MM.1S (cell line): ENCODE measurements at regions not wholly inside any gene's neighbourhood (a gene's known extent, or its start where the extent isn't known, plus 50 kb on each side); places are given as distances from the start of the nearest gene placed in this dataset.

Experiments
- DNase-seq: peaks from one replicate; pipeline ENCODE4 v3.0.0-alpha.2; 2015
- H2AFZ ChIP-seq: fragments of 300-600 bp; sonication (generic); 2 replicates; pipeline ENCODE4 v1.6.0; 2016; ENCODE audit warnings: antibody characterized with exemption, low read length
- H3F3A ChIP-seq: fragments of 300-600 bp; sonication (generic); 2 replicates; pipeline ENCODE4 v1.6.1; 2016; ENCODE audit warnings: mild to moderate bottlenecking, antibody characterized with exemption, low read length, moderate library complexity, mixed read lengths; ENCODE audit not compliant: insufficient read depth
- H3K27ac ChIP-seq: fragments of 300-600 bp; sonication (generic); 2 replicates; pipeline ENCODE4 v1.5.1; 2016; ENCODE audit warnings: mild to moderate bottlenecking, low read length
- H3K27me3 ChIP-seq: fragments of 300-600 bp; sonication (generic); replicated peaks from 2 replicates; pipeline ENCODE4 v1.6.0; 2016; ENCODE audit warnings: low read length; ENCODE audit not compliant: insufficient read depth
- H3K36me3 ChIP-seq: fragments of 300-600 bp; sonication (generic); replicated peaks from 2 replicates; pipeline ENCODE4 v1.6.1; 2016; ENCODE audit warnings: mild to moderate bottlenecking, low read length, mixed read lengths; ENCODE audit not compliant: insufficient read depth
- H3K4me1 ChIP-seq: fragments of 300-600 bp; sonication (generic); 2 replicates; pipeline ENCODE4 v1.6.1; 2016; ENCODE audit warnings: low read length, mixed read lengths
- H3K4me2 ChIP-seq: fragments of 300-600 bp; sonication (generic); 2 replicates; pipeline ENCODE4 v1.6.0; 2016; ENCODE audit warnings: low read depth, low read length
- H3K4me3 ChIP-seq: fragments of 300-600 bp; sonication (generic); 2 replicates; pipeline ENCODE4 v1.5.1; 2016; ENCODE audit warnings: low read length, mixed read lengths
- H3K79me2 ChIP-seq: fragments of 300-600 bp; sonication (generic); 2 replicates; pipeline ENCODE4 v1.6.1; 2016; ENCODE audit warnings: mixed run types, low read length, mixed read lengths
- H3K9ac ChIP-seq: fragments of 300-600 bp; sonication (generic); 2 replicates; pipeline ENCODE4 v1.6.1; 2016; ENCODE audit warnings: low read length, mixed read lengths
- H3K9me2 ChIP-seq: fragments of 300-600 bp; sonication (generic); replicated peaks from 2 replicates; pipeline ENCODE4 v1.6.1; 2016; ENCODE audit warnings: mild to moderate bottlenecking, low read length, mixed read lengths; ENCODE audit not compliant: insufficient read depth
- H3K9me3 ChIP-seq: fragments of 300-600 bp; sonication (generic); replicated peaks from 2 replicates; pipeline ENCODE4 v1.6.1; 2016; ENCODE audit warnings: mild to moderate bottlenecking, low read length, mixed read lengths; ENCODE audit not compliant: insufficient read depth
- H4K20me1 ChIP-seq: fragments of 300-600 bp; sonication (generic); 2 replicates; pipeline ENCODE4 v1.6.1; 2016; ENCODE audit warnings: mild to moderate bottlenecking, low read length, moderate library complexity, mixed read lengths; ENCODE audit not compliant: insufficient read depth
- CTCF ChIP-seq: fragments of 300-600 bp; sonication (generic); IDR thresholded peaks from 2 replicates; pipeline ENCODE4 v1.5.1; 2016; ENCODE audit warnings: antibody characterized with exemption, low read length, mixed read lengths
- EZH2 ChIP-seq: fragments of 300-600 bp; sonication (generic); optimal IDR thresholded peaks from 2 replicates; pipeline ENCODE3; 2017; ENCODE audit warnings: low read depth, mild to moderate bottlenecking, antibody characterized with exemption, low read length, mixed read lengths
- EZH2phosphoT487 ChIP-seq: fragments of 300-600 bp; sonication (generic); IDR thresholded peaks from 2 replicates; pipeline ENCODE4 v1.6.1; 2018; ENCODE audit warnings: antibody characterized with exemption, low read length

- Histone ChIP-seq H4K20me1 (no peaks in the 10 kb centered on the region), H3K27me3 (no peaks in the 10 kb centered on the region), H3K9ac (no peak overlapping the region), H3F3A (no peaks in the 10 kb centered on the region), H3K36me3 (no peaks in the 10 kb centered on the region), H3K9me3 (no peaks in the 10 kb centered on the region), H3K4me3 (no peak overlapping the region), H3K9me2 (no peaks in the 10 kb centered on the region), H2AFZ (no peak overlapping the region), H3K27ac (no peak overlapping the region), H3K4me1 (no peaks in the 10 kb centered on the region), H3K4me2 (no peak overlapping the region), H3K79me2 (no peaks in the 10 kb centered on the region)
- TF ChIP-seq EZH2 (no peak), EZH2phosphoT487 (no peak), CTCF (no peak)
- DNase-seq, result no peak
Observed at GRCh38 chr18:77944533-77944932, 694.9 kb downstream of the GALR1 start.

GRCh38 chr18:77948567-77948966 lies 698.9 kb downstream of the GALR1 start:
- Histone ChIP-seq H3K27me3 (no peaks in the 10 kb centered on the region), H3K9me3 (no peaks in the 10 kb centered on the region), H3K4me1 (no peaks in the 10 kb centered on the region), H3K9me2 (no peaks in the 10 kb centered on the region), H3K4me2 (no peak overlapping the region), H3K27ac (no peak overlapping the region), H3K9ac (no peak overlapping the region), H3K36me3 (no peaks in the 10 kb centered on the region), H3K79me2 (no peaks in the 10 kb centered on the region), H2AFZ (no peak overlapping the region), H3K4me3 (no peak overlapping the region), H3F3A (no peaks in the 10 kb centered on the region), H4K20me1 (no peaks in the 10 kb centered on the region)
- TF ChIP-seq EZH2phosphoT487 (no peak), EZH2 (no peak), CTCF (no peak)
- DNase-seq, result no peak

- TF ChIP-seq EZH2 (no peak), EZH2phosphoT487 (no peak)
- no peaks in the 10 kb centered on the region for H3K79me2 ChIP-seq
- no peaks in the 10 kb centered on the region for H3K9me3 ChIP-seq
- no peak overlapping the region for H3K9ac ChIP-seq
- no peak overlapping the region for H3K4me3 ChIP-seq
- no peaks in the 10 kb centered on the region for H3K4me1 ChIP-seq
- H4K20me1 ChIP-seq, result no peaks in the 10 kb centered on the region
- no peaks in the 10 kb centered on the region for H3K27me3 ChIP-seq
- no peak overlapping the region for H2AFZ ChIP-seq
- H3K4me2 ChIP-seq, result no peak overlapping the region
- no peaks in the 10 kb centered on the region for H3K9me2 ChIP-seq
- no peaks in the 10 kb centered on the region for H3K36me3 ChIP-seq
- DNase-seq, result no peak
- no peaks in the 10 kb centered on the region for H3F3A ChIP-seq
- H3K27ac ChIP-seq, result no peak overlapping the region
Observed at GRCh38 chr18:77949355-77949973, 699.8 kb downstream of the GALR1 start.

- Histone ChIP-seq H3K4me2 (no peak overlapping the region), H3K4me3 (no peak overlapping the region), H3K27ac (no peak overlapping the region), H3K36me3 (no peaks in the 10 kb centered on the region), H2AFZ (no peak overlapping the region), H3K27me3 (no peaks in the 10 kb centered on the region), H3K9me2 (no peaks in the 10 kb centered on the region), H3K9me3 (no peaks in the 10 kb centered on the region), H3K79me2 (no peaks in the 10 kb centered on the region), H3K9ac (no peak overlapping the region), H4K20me1 (no peaks in the 10 kb centered on the region), H3F3A (no peaks in the 10 kb centered on the region), H3K4me1 (no peaks in the 10 kb centered on the region)
- no peak for DNase-seq
- no peak for TF ChIP-seq EZH2phosphoT487
Observed at GRCh38 chr18:77959248-77959647, 709.6 kb downstream of the GALR1 start.
